Epithelial cell of prostate (primary cell): ENCODE measurements at regions not wholly inside any gene's neighbourhood (a gene's known extent, or its start where the extent isn't known, plus 50 kb on each side); places are given as distances from the start of the nearest gene placed in this dataset.
"Not testable (repeated sequence)": the region's sequence is repeated elsewhere in the genome, so short reads cannot be mapped to it uniquely, and the experiment has no call there.

Experiments used
- DNase-seq: peaks from one replicate; pipeline ENCODE4 v3.0.0-alpha.2; 2011; ENCODE audit warnings: low read depth, low spot score
- H3K27ac ChIP-seq: fragments of 450-650 bp; 2 replicates; pipeline ENCODE4 v1.5.1; 2017; ENCODE audit warnings: mild to moderate bottlenecking

DNA sequence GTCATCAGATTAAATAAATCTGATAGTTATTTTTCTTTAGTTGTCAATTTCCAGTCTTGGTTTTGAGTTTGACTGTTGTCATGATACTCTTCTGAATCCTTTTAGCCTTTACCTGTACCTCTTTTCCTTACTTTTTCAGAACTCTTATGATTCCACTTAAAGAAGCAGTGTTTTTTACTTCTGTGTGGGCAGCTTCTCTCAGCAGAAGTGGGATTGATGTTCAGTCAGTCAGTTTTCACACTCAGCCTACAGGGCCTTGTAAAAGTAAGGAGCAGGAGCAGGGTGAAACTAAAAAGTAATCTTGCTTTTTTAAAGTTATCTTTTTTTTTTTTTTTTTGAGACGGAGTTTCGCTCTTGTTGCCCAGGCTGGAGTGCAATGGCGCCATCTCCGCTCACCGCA lies 75.1 kb downstream of the HAUS1 start:
- no peak overlapping the region for H3K27ac ChIP-seq
- DNase-seq: no peak

DNA sequence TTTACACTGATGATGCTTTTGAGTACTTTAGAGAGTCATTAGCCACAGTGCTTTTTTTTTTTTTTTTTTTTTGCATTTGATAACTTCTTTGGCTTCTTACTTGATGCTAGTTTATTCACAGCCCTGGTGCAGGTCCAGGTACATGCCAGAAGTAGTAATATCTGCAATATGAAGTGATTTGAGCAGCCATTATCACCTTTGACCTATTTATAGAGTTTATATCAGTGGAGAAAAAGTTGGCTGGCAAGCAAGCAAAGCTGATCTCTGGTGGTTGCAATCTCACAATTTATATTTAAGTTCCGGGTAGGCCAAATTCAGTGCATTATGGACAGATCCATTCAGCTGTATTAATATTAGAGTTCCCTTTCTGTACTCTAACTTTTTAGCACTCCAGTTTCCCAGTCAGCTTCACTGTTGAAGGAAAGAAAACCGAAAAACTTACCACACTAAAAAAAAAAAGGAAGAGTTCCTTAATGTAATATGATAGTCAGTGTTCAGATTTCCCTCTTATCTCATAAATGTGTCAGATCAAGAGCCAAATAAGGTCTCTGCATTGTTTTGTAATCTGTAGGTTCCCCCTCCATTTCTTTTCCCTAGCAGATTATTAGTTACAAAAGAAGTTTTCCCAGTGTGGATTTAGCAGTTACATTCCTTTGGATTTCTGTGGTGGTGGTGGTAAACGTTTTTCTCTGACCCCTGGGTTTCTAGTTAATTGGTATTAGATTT lies 78.6 kb downstream of the HAUS1 start:
- no peak for DNase-seq
- H3K27ac ChIP-seq: no peak overlapping the region

DNA sequence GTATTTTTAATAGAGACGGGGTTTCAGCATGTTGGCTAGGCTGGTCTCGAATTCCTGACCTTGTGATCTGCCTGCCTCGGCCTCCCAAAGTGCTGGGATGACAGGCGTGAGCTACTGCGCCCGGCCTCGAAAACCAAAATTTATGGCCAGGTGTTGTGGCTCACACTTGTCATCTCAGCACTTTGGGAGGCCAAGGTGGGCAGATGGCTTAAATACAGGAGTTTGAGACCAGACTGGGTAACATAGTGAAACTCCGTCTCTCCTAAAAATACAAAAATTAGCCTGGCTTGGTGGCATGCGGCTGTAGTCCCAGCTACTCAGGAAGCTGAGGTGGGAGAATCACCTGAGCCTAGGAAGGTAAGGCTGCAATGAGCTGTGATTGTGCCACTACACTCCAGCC lies 80.1 kb downstream of the HAUS1 start:
- not testable (repeated sequence) for DNase-seq, H3K27ac ChIP-seq

DNA sequence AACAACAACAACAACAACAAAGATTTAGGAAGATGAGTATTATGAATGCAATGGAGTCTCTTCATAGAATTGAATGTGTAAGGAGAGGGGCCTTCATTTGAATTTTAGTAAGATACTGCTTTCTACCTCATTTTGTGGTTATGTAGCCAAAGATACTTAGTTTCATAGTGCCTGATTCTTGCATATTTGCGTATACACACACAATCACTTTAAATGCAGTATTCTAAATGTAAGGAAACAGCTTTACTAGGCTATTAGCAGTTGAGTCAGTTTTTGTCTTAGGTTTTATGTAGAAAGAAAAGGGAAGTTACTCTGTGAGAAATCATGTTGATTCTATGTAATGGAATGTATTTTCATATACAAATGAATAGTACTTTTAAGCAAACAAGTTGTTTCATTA lies 80.5 kb downstream of the HAUS1 start:
- H3K27ac ChIP-seq: no peak overlapping the region
- DNase-seq: no peak

DNA sequence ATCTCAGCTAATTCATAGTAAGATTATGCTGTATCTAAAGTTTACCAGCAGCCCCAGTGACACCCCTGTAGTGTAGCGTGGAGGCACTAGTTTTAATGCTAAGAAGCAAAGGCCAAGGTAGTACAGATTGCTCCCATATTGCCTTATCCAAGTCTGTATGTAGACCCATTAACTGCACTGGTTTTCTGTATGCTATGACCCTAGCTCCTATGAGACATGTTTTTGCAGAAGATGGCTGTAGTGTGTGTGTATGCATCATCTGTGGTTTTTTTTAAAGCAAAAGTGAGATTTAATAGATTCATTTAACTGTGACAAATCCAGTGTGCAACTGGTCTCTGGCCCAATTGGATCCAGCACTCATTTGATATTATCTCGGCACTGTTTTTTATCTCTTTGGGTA lies 86.5 kb downstream of the HAUS1 start:
- H3K27ac ChIP-seq: no peak overlapping the region
- DNase-seq: no peak

DNA sequence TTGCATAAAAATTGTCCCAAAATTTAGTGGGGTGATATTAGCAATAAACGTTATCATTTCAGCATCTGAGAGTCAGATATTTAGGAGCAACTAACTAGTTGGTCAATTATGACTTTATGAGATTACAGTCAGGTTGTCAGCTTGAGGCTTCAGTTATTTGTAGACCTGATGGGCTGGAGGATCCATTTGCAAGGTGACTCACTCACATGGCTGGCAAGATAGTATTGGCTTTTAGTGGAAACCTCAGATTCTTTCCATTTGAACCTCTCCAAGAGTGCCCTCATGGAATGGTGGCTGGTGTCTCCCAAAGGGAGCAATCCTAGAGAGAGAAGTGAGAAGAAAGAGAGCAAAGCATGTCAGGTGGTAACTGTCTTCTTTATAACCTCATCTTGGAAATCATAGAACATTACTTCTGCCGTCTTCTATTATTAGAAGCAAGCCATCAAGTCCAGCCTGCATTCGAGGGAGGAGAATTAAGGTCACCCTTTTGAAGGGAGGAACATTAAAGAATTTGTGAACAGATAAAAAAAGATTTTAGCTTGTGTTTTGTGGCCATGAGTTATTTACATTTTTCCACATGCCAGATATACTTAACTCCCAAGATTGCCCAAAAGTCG lies 92.5 kb downstream of the HAUS1 start:
- DNase-seq: no peak

DNA sequence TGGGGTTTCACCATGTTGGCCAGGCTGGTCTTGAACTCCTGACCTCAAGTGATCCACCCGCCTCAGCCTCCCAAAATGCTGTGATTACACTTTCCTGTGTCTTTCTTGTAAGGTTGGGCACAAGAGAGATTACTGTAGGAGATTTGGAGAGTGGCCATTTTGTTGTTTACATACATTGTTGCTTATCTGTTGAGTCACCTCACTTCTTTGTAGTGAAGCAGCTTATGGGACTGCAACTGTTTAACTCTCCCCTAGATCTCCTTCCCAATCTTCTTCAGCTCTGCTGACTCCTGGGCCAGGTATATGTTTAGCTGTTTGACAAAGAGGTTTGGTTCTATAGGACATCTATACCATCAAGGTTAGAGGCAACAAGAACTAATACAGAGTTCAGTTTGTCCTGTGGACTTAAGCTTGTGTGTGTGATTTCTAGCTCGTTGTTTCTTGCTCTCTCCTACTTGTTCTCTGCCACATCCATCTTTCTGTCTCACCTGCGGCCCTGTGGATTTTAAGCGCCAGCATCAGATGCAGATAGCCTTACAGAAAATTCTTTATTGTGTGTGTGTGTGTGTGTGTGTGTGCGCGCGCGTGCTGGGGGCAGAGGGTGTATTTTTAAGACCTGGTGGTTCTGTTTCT lies 95.4 kb downstream of the HAUS1 start:
- H3K27ac ChIP-seq: peak overlapping the region; percentile 35
- peak; percentile 49 for DNase-seq

More for the DNA sequence above, 92.5 kb downstream of the HAUS1 start:
- H3K27ac ChIP-seq: no peak overlapping the region

DNA sequence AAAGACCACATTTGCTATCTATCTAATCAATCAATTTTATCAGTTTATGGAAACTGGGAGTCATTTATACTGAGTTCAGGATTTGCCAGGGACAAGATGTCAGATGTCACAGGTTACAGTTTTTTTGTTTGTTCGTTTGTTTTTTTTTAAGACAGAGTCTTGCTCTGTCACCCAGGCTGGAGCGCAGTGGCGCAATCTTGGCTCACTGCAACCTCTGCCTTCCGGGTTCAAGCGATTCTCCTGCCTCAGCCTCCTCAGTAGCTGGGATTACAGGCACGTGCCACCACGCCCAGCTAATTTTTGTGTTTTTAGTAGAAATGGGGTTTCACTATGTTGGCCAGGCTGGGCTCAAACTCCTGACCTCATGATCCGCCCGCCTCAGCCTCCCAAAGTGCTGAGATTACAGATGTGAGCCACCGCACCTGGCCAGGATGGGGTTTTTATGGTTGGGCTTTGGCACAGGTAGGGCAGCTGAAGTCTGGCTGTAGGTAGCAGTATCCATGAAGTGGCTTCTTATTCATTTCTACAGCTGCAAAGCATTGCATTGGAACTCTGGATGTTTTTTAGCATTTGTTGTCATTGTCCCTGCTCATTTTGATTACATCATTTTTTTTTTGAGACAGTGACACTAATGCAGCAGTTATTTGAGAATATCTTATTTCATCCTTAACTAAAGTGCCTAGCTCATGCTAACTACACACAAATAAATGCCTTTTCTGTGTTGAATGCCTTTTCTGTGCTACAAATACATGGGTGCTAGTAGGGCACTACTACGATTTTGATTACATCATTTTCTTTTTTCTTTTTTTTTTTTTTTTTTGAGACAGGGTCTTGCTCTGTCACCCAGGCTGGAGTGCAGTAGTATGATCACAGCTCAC lies 96.2 kb downstream of the HAUS1 start:
- not testable (repeated sequence) for DNase-seq
- H3K27ac ChIP-seq: peak overlapping the region; percentile 35

DNA sequence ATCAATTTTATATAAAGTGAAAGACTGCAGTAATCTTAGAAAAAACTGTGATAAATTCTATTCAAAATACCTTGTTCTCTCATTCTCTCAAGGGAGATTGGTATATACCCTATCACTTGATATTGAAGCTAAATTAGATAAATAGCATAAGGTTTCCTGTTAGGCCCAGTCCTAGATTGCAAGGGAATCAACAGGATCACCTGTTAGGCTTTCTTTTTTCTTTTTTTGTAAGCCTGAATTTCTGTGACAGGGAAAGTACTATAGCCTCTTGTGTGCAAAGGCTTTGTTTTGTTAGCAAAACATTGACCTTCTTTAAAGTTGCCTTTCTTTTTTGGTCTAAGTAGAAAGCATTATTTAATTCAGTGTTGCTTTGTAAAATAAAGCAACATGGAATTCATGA lies 100.0 kb downstream of the HAUS1 start:
- no peak for DNase-seq
- no peak overlapping the region for H3K27ac ChIP-seq

DNA sequence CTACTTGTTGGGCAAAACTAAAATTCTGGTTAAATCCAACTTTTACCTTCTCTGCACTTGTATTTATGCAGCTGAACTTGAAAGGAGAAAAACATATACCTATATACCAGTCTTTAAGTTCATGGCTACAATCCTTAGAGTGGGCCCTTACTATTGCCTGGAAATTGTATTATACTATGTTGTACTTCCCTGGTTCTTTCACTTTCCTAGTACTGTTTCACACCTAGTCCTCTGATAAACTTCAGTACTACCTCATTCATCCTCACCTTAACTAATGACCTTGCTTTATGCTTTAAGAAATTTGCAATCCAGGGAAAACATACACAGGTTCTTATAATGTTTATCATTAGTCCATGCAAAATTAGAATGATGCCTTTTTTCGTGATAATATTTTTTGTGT lies 103.8 kb downstream of the HAUS1 start:
- H3K27ac ChIP-seq: no peak overlapping the region
- no peak for DNase-seq

DNA sequence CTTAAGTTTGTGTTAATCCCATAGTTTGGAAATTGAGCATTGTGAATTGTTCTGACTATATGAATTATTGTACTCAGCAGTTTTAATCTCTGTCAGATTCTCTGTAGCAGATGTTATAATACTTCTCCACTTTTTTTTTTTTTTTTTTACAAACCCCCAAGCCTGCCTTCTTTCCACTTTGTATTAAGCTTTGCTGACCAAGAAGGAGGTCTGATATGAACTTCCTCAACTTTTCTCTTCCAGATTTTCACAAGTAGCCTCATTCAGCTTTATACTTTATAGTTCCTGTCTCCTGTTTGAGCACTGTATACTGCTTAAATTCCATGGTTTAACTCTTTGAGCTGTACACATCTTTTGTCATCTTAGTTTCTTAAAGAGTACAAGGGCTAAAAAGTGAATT lies 105.0 kb downstream of the HAUS1 start:
- no peak for DNase-seq
- no peak overlapping the region for H3K27ac ChIP-seq

DNA sequence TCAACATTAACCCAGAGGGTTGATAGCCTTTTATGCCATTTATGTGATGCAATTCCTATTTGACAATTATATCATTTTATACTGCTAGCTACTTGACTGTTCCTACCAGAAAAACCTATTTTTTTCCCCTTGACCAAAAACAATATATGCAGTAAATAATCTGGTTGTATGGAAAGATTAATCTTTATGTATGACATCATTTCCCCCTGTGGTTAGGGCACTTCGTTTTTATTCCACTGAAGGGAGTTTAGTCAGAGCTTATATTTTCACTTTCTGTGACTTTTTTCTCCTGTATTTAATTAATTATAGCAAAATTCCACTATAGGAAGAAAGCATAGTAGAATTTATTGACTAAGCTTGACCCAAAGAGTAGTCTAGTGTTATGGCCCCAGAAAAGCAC lies 107.6 kb downstream of the HAUS1 start:
- DNase-seq: no peak
- H3K27ac ChIP-seq: no peak overlapping the region

DNA sequence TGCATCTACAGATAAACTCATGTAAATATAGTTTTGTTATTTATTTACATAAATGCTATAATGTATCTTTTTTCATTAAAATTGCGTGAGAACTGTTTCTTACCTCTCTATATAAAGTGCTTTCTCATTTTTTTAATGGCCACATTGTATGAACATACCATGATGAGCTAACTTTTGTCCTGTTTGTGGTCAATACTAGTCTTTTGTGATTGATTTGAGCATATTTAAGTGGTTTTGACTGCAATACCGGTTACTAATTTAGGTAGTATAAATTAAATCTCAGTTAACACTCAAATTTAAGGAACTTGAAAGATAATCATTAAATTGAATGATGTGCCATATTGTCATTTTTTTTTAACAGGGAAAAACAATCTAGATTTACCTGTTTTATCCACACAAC lies 108.2 kb downstream of the HAUS1 start:
- no peak for DNase-seq
- H3K27ac ChIP-seq: no peak overlapping the region

DNA sequence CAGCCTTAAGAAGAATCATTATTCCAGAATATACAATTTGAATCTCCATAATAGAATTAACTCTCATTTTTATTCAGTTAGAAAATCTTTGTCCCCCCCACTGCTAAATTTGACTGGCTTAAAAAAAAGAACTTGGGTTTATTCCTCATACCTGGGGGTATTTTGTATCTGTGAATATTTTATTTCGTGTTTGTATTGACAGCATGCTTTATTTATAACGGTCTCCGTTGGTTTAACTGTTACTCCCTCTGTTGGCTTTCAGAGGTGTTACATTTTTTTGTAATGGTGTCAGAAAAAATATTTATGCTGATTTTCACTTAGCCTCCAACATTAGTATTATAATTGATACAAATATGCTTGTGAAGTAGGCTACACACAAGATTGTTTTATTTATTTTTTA lies 109.1 kb downstream of the HAUS1 start:
- no peak overlapping the region for H3K27ac ChIP-seq
- DNase-seq: no peak

DNA sequence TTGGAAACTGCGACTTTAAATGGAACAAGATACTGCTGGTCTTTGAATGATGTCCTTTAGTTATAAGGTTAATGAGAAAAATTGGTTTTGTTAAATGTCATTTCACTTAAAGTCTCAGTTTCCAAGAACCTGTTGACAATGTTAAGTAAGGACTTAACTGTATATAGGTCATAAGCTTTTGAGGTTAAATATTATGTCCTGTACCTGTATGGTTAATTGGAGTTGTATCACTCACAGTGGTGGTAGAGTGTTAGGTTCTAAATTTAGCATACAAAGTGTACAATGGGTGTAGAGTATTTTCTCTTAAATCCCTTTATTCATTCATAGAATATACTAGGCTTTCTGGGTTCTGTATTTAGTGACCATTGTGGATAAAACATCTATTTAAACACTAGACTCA lies 110.2 kb downstream of the HAUS1 start:
- DNase-seq: no peak

DNA sequence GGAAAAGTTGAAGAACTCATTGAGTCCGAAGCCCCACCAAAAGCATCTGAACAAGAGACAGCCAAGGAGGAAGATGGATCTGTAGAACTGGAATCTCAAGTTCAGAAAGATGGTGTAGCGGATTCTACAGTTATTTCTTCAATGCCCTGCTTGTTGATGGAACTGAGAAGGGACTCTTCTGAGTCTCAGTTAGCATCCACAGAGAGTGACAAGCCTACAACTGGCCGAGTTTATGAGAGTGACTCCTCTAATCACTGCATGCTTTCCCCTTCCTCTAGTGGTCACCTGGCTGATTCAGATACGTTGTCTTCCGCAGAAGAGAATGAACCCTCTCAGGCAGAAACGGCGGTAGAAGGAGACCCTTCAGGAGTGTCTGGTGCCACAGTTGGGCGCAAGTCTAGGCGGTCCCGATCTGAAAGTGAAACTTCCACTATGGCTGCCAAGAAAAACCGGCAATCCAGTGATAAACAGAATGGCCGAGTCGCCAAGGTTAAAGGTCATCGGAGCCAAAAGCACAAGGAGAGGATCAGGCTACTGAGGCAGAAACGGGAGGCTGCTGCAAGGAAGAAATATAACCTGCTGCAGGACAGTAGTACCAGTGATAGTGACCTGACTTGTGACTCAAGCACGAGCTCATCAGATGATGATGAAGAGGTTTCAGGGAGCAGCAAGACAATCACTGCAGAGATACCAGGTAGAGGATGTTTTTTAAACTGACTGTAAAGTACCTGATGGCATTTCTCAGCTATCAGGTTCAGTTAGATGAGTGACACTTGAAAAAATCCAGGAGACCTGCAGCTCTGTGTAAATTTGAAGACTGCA lies 111.9 kb downstream of the HAUS1 start:
- DNase-seq: no peak
- H3K27ac ChIP-seq: peak overlapping the region; percentile 48

More for the DNA sequence above, 110.2 kb downstream of the HAUS1 start:
- no peak overlapping the region for H3K27ac ChIP-seq

DNA sequence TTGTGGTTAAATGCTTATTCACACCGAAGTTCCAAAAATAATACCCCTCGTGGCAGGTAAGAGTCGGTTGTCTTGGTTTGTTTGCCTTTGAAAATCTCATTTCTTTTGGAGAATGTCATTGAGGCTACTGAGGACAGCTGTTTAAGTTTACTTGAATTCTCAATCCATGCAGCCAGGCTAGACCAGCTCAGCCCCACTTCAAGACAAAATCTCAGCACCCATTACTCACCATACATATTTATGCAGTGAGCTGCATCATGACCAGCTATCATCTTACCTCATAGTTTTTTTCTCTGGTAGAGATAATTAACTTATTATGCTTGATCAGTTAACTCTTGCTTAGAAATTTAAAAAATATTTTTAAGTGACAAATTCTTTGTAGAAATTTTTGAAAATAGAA lies 115.9 kb downstream of the HAUS1 start:
- no peak for DNase-seq
- no peak overlapping the region for H3K27ac ChIP-seq

DNA sequence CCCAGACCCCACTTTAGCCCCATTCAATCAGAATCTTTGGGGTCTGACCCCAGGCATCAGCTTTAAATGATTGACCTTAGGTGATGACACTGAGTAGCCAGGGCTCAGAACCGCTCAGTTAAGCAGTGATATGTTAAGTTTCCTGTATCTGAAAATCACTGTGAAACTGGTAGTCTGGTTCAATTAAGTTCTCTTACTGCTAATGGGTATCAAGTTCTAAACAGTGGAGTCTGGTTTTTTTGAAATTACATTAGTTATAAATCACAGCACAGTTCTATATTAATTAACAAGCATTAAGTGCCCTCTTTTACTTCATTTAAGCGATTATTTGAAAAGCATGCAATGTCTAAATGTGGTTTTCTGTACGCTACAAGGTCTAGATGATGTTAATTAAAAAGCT lies 117.9 kb downstream of the HAUS1 start:
- no peak overlapping the region for H3K27ac ChIP-seq
- DNase-seq: no peak

DNA sequence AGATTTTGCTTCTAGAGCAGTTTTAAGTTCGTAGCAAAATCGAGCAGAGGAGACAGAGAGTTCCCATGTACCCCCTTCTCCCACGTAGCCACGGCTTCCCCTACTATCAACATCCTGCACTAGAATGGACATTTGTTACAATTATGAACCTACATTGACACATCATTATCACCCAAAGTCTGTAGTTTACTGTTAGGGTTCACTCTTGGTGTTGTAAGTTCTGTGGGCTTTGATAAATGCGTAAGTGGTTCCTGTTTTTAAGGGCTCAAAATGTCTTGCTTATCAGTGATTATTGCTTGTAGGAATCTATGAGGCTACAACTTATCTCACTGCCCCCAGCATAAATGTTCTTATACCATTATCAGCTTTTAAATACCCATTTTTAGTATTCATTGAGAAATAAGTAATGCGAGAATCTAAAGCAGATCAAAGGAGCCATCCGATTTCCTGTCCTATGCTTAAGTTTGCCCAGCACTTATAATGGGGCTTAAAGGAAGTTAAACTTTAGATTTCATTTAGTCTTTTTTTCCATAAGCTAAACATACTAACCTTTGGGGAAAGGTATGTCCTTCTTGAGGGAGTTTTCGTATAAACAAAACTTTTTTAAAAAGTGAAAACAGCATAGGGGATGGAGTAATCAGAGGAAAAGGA lies 118.7 kb downstream of the HAUS1 start:
- no peak for DNase-seq
- H3K27ac ChIP-seq: no peak overlapping the region
